ENCODE measurements at regions not wholly inside any gene's neighbourhood (a gene's known extent, or its start where the extent isn't known, plus 50 kb on each side); places are given as distances from the start of the nearest gene placed in this dataset.

DNA sequence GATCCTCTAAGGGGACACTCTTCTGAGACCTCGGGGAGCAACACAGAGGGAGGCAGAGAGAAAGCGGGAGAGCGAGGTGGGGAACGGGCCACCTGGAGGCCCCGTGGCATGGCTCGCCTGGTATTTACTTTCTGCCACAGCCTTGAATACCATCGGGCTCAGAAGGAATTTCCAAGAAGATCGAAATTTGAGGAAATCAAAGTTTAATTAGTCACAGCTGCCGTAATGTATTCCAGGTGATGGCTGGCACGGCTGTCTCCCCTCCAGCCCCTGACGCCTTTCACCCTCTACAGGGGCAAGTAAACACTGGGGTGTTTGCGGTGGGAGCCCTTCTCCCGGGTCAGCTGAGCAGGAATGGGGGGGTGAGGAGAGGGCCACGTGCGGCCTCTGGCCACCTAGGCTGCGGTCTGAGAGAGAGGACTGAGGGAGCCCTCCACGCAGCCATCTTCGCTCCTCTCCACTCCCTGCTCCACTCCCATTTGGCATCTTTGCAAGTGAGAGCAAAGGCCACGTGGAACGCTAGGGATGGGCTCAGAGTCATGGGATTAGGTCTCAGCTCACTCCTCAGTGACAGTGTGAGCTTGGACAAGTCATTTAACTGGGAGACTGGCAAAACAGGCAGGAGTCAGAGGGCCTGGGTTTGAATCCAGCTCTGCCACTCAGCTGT lies 125.2 kb downstream of the SYF2 start:
- TF ChIP-seq, protein P1, sequence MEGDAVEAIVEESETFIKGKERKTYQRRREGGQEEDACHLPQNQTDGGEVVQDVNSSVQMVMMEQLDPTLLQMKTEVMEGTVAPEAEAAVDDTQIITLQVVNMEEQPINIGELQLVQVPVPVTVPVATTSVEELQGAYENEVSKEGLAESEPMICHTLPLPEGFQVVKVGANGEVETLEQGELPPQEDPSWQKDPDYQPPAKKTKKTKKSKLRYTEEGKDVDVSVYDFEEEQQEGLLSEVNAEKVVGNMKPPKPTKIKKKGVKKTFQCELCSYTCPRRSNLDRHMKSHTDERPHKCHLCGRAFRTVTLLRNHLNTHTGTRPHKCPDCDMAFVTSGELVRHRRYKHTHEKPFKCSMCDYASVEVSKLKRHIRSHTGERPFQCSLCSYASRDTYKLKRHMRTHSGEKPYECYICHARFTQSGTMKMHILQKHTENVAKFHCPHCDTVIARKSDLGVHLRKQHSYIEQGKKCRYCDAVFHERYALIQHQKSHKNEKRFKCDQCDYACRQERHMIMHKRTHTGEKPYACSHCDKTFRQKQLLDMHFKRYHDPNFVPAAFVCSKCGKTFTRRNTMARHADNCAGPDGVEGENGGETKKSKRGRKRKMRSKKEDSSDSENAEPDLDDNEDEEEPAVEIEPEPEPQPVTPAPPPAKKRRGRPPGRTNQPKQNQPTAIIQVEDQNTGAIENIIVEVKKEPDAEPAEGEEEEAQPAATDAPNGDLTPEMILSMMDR (conservative IDR thresholded peaks at IDR 0.05) = no peak
- TF ChIP-seq EZH2 (IDR thresholded peaks at IDR 0.05; ENCODE audit: low read depth) = no peak

All from PC-9 (cell line).